A549 (cell line): ENCODE measurements at regions not wholly inside any gene's neighbourhood (a gene's known extent, or its start where the extent isn't known, plus 50 kb on each side); places are given as distances from the start of the nearest gene placed in this dataset.

ENCODE experiments used
- ATAC-seq, 2 experiments: fragments of 200-7000 bp in 1 of 2; fragments of >200 bp in 1 of 2; cut with Nextera tagmentation in 1 of 2; cut with Tn5 transposase in 1 of 2; 3 replicates each; pipeline versions ENCODE4 v1.8.0 to v1.9.1; 2018 to 2020; ENCODE audit warnings: mild to moderate bottlenecking in 1 of 2, moderate library complexity in 1 of 2
- CTCF ChIA-PET: fragments of 300-600 bp; sonication (Branson Sonifier 250); formaldehyde crosslinking; extraction: SDS; loops from one replicate; lab custom pipeline; 2021; ENCODE audit warnings: antibody characterized with exemption, inconsistent platforms; lab: Yijun Ruan, JAX
- POLR2A ChIA-PET: fragments of 350-600 bp; formaldehyde crosslinking; extraction: SDS; loops from one replicate; lab custom pipeline; 2021; ENCODE audit warnings: antibody characterized with exemption, inconsistent platforms; lab: Yijun Ruan, JAX
- DNase-seq, 2 experiments: peaks; one replicate each; pipeline versions ENCODE4 v3.0.0 to v3.0.0-alpha.2; 2011 to 2016; ENCODE audit warnings: low read depth in 1 of 2, low spot score in 1 of 2
- FAIRE-seq: peaks from 2 replicates; lab custom pipeline; 2011; peaks lifted over from hg19 to GRCh38; lab: Jason Lieb, UNC
- H3K27ac ChIP-seq, 2 experiments: fragments of >200 bp; sonication (Bioruptor Twin); formaldehyde crosslinking; 3 replicates each; pipeline ENCODE4 v1.5.1; 2016 to 2017
- H3K4me1 ChIP-seq: fragments of >200 bp; sonication (Bioruptor Twin); formaldehyde crosslinking; 3 replicates; pipeline ENCODE4 v1.6.1; 2016
- H3K4me2 ChIP-seq: fragments of >200 bp; sonication (Bioruptor Twin); formaldehyde crosslinking; 3 replicates; pipeline ENCODE4 v1.6.1; 2016
- H3K4me3 ChIP-seq: fragments of >200 bp; sonication (Bioruptor Twin); formaldehyde crosslinking; 3 replicates; pipeline ENCODE4 v1.5.1; 2016
- H3K9me3 ChIP-seq: fragments of >200 bp; sonication (Bioruptor Twin); formaldehyde crosslinking; 3 replicates; pipeline ENCODE4 v1.6.1; 2016
- BCL3 ChIP-seq: fragments of >200 bp; sonication (Bioruptor Twin); formaldehyde crosslinking; IDR thresholded peaks from 3 replicates; pipeline ENCODE4 v1.6.1; 2016
- BHLHE40 ChIP-seq: IDR thresholded peaks from 2 replicates; pipeline ENCODE4 v1.6.1; 2012; ENCODE audit warnings: low read depth, low read length, inconsistent platforms
- CHD2 ChIP-seq: fragments of 150-350 bp; IDR thresholded peaks from 2 replicates; pipeline ENCODE4 v1.6.1; 2014; ENCODE audit warnings: low read length; ENCODE audit not compliant: partially characterized antibody
- CTCF ChIP-seq: fragments of >200 bp; sonication (Bioruptor Twin); formaldehyde crosslinking; IDR thresholded peaks from 3 replicates; pipeline ENCODE4 v1.5.1; 2016
- EHF ChIP-seq: fragments of 250-450 bp; sonication (Bioruptor Pico); IDR thresholded peaks from 2 replicates; pipeline ENCODE4 v1.5.0; 2020; ENCODE audit warnings: mild to moderate bottlenecking
- ELK1 ChIP-seq: fragments of 150-350 bp; IDR thresholded peaks from 2 replicates; pipeline ENCODE4 v1.6.1; 2014; ENCODE audit warnings: low read depth, mild to moderate bottlenecking, low read length
- ESRRA ChIP-seq: fragments of 150-350 bp; IDR thresholded peaks from 2 replicates; pipeline ENCODE4 v1.6.1; 2014; ENCODE audit warnings: mild to moderate bottlenecking, low read length, borderline replicate concordance
- FOXS1 ChIP-seq: fragments of 250-450 bp; sonication (Bioruptor Pico); IDR thresholded peaks from 2 replicates; pipeline ENCODE4 v1.5.0; 2020; ENCODE audit warnings: mild to moderate bottlenecking, moderate library complexity
- GATA3 ChIP-seq: IDR thresholded peaks from 2 replicates; pipeline ENCODE4 v1.6.1; 2012; ENCODE audit warnings: borderline replicate concordance
- HDAC2 ChIP-seq: fragments of 200-600 bp; sonication (generic); IDR thresholded peaks from 2 replicates; pipeline ENCODE4 v1.6.1; 2016
- HOXA7 ChIP-seq: fragments of 250-450 bp; sonication (Bioruptor Pico); IDR thresholded peaks from 2 replicates; pipeline ENCODE4 v1.5.0; 2020; ENCODE audit warnings: mild to moderate bottlenecking, moderate library complexity
- JUN ChIP-seq, 2 experiments: fragments of >200 bp; sonication (Bioruptor Twin); formaldehyde crosslinking; IDR thresholded peaks; 2 replicates in 1 of 2; 3 replicates in 1 of 2; pipeline ENCODE4 v1.6.1; 2016 to 2017
- KDM1A ChIP-seq: fragments of 200-600 bp; sonication (generic); IDR thresholded peaks from 2 replicates; pipeline ENCODE4 v1.6.1; 2016; ENCODE audit warnings: low read depth, mild to moderate bottlenecking
- NR3C1 ChIP-seq: fragments of >200 bp; sonication (Bioruptor Twin); formaldehyde crosslinking; IDR thresholded peaks from 3 replicates; pipeline ENCODE4 v1.6.1; 2017
- PBX3 ChIP-seq: IDR thresholded peaks from 2 replicates; pipeline ENCODE4 v1.6.1; 2012
- RAD21 ChIP-seq, 2 experiments: fragments of >200 bp in 1 of 2; sonication (Bioruptor Twin) in 1 of 2; formaldehyde crosslinking in 1 of 2; IDR thresholded peaks in 1 of 2; conservative IDR thresholded peaks in 1 of 2; 2 replicates in 1 of 2; 3 replicates in 1 of 2; pipeline ENCODE4 v1.6.1; 2012 to 2018; ENCODE audit warnings: inconsistent platforms in 1 of 2
- RCOR1 ChIP-seq: fragments of 150-350 bp; IDR thresholded peaks from 2 replicates; pipeline ENCODE4 v1.6.1; 2014; ENCODE audit warnings: antibody characterized with exemption, low read length, low read depth
- RFX5 ChIP-seq: fragments of 450-650 bp; IDR thresholded peaks from 2 replicates; pipeline ENCODE4 v1.7.1; 2014; ENCODE audit warnings: antibody characterized with exemption, mild to moderate bottlenecking, moderate library complexity
- SMC3 ChIP-seq: fragments of >200 bp; sonication (Bioruptor Twin); formaldehyde crosslinking; IDR thresholded peaks from 3 replicates; pipeline ENCODE4 v1.6.1; 2018; ENCODE audit warnings: inconsistent platforms
- USF2 ChIP-seq: fragments of 450-650 bp; IDR thresholded peaks from 2 replicates; pipeline ENCODE4 v1.6.1; 2014; ENCODE audit warnings: antibody characterized with exemption
- ZC3H11A ChIP-seq: fragments of 450-650 bp; IDR thresholded peaks from 2 replicates; pipeline ENCODE4 v1.6.1; 2014; ENCODE audit warnings: antibody characterized with exemption, mild to moderate bottlenecking
- ZFP36 ChIP-seq: fragments of 450-650 bp; IDR thresholded peaks from 2 replicates; pipeline ENCODE4 v1.6.1; 2014; ENCODE audit warnings: borderline replicate concordance; ENCODE audit not compliant: partially characterized antibody
- ZSCAN20 ChIP-seq: fragments of 250-450 bp; sonication (Bioruptor Pico); IDR thresholded peaks from 2 replicates; pipeline ENCODE4 v1.8.0; 2022; ENCODE audit warnings: mild to moderate bottlenecking, moderate library complexity
- WGBS: methylation state at CpG from one replicate; pipeline ENCODE4 v1.1.6; 2017; ENCODE audit errors: missing lambda C conversion rate; 5-methylcytosine and 5-hydroxymethylcytosine counted together

GRCh38 chr13:31965361-31966066 lies 66.1 kb upstream of the FRY start:
- no peak for TF ChIP-seq CHD2
- no peak for TF ChIP-seq PBX3
- TF ChIP-seq BCL3, result no peak
- TF ChIP-seq BHLHE40, result no peak
- no peak for TF ChIP-seq ESRRA
- TF ChIP-seq GATA3, result no peak
- TF ChIP-seq KDM1A, result no peak
- TF ChIP-seq RFX5, result no peak
- no peak for TF ChIP-seq NR3C1
- FAIRE-seq (no peak), ATAC-seq (no peak), DNase-seq (no peak)
- no peak overlapping the region for H3K4me2 ChIP-seq
- 16% methylated on average over 3 of the region's 3 CpGs for WGBS
- no peaks in the 10 kb centered on the region for H3K4me1 ChIP-seq
- ChIA-PET POLR2A (no interaction called here), CTCF (interaction anchor here (1.6 kb wide), 1 partner anchor 55 kb away, joined by 3 read pairs; no protein-coding TSS in a partner anchor)
- no peak overlapping the region for H3K4me3 ChIP-seq
- H3K27ac ChIP-seq, result no peak overlapping the region
- H3K9me3 ChIP-seq, result no peaks in the 10 kb centered on the region

- Histone ChIP-seq H3K27ac (no peak overlapping the region), H3K4me3 (no peak overlapping the region), H3K9me3 (no peaks in the 10 kb centered on the region), H3K4me1 (no peaks in the 10 kb centered on the region), H3K4me2 (no peak overlapping the region)
- no peak for ATAC-seq
- 0% methylated on average over 1 of the region's 1 CpG for WGBS
- ChIA-PET CTCF (interaction anchor here (0.6 to 1.6 kb wide), 2 partner anchors 57 to 60 kb away, joined by 3 read pairs; no protein-coding TSS in a partner anchor), POLR2A (no interaction called here)
- FAIRE-seq, result no peak
- DNase-seq, result no peak
- TF ChIP-seq CTCF (no peak), HOXA7 (no peak), USF2 (no peak), RFX5 (no peak), ZFP36 (no peak), ELK1 (no peak), SMC3 (no peak), JUN (IDR thresholded peaks at IDR 0.05) (no peak), EHF (CRISPR knock-in tag) (no peak), FOXS1 (CRISPR knock-in tag) (no peak), HDAC2 (no peak), ZC3H11A (no peak), RCOR1 (no peak), ZSCAN20 (no peak), RAD21 (conservative IDR thresholded peaks at IDR 0.05 in 1 of 2, IDR thresholded peaks at IDR 0.05 in 1 of 2) (no peak)
These were observed 64.4 kb upstream of the FRY start for GRCh38 chr13:31967155-31967554.
